A549 (cell line): ENCODE measurements at regions not wholly inside any gene's neighbourhood (a gene's known extent, or its start where the extent isn't known, plus 50 kb on each side); places are given as distances from the start of the nearest gene placed in this dataset.

Source experiments
- ATAC-seq, 2 experiments: fragments of 200-7000 bp in 1 of 2; fragments of >200 bp in 1 of 2; cut with Nextera tagmentation in 1 of 2; cut with Tn5 transposase in 1 of 2; 3 replicates each; pipeline versions ENCODE4 v1.8.0 to v1.9.1; 2018 to 2020; ENCODE audit warnings: mild to moderate bottlenecking in 1 of 2, moderate library complexity in 1 of 2
- CTCF ChIA-PET: fragments of 300-600 bp; sonication (Branson Sonifier 250); formaldehyde crosslinking; extraction: SDS; loops from one replicate; lab custom pipeline; 2021; ENCODE audit warnings: antibody characterized with exemption, inconsistent platforms; lab: Yijun Ruan, JAX
- POLR2A ChIA-PET: fragments of 350-600 bp; formaldehyde crosslinking; extraction: SDS; loops from one replicate; lab custom pipeline; 2021; ENCODE audit warnings: antibody characterized with exemption, inconsistent platforms; lab: Yijun Ruan, JAX
- DNase-seq, 2 experiments: peaks; one replicate each; pipeline versions ENCODE4 v3.0.0 to v3.0.0-alpha.2; 2011 to 2016; ENCODE audit warnings: low read depth in 1 of 2, low spot score in 1 of 2
- FAIRE-seq: peaks from 2 replicates; lab custom pipeline; 2011; peaks lifted over from hg19 to GRCh38; lab: Jason Lieb, UNC
- H3K27ac ChIP-seq, 2 experiments: fragments of >200 bp; sonication (Bioruptor Twin); formaldehyde crosslinking; 3 replicates each; pipeline ENCODE4 v1.5.1; 2016 to 2017
- H3K4me1 ChIP-seq: fragments of >200 bp; sonication (Bioruptor Twin); formaldehyde crosslinking; 3 replicates; pipeline ENCODE4 v1.6.1; 2016
- H3K4me2 ChIP-seq: fragments of >200 bp; sonication (Bioruptor Twin); formaldehyde crosslinking; 3 replicates; pipeline ENCODE4 v1.6.1; 2016
- H3K4me3 ChIP-seq: fragments of >200 bp; sonication (Bioruptor Twin); formaldehyde crosslinking; 3 replicates; pipeline ENCODE4 v1.5.1; 2016
- H3K9me3 ChIP-seq: fragments of >200 bp; sonication (Bioruptor Twin); formaldehyde crosslinking; 3 replicates; pipeline ENCODE4 v1.6.1; 2016
- BCL3 ChIP-seq: fragments of >200 bp; sonication (Bioruptor Twin); formaldehyde crosslinking; IDR thresholded peaks from 3 replicates; pipeline ENCODE4 v1.6.1; 2016
- CBX8 ChIP-seq: fragments of 200-600 bp; sonication (generic); IDR thresholded peaks from 2 replicates; pipeline ENCODE4 v1.6.1; 2016
- CEBPB ChIP-seq, 2 experiments: fragments of >200 bp in 1 of 2; sonication (Bioruptor Twin) in 1 of 2; formaldehyde crosslinking in 1 of 2; IDR thresholded peaks; 2 replicates each; pipeline ENCODE4 v1.6.1; 2012 to 2016
- CHD2 ChIP-seq: fragments of 150-350 bp; IDR thresholded peaks from 2 replicates; pipeline ENCODE4 v1.6.1; 2014; ENCODE audit warnings: low read length; ENCODE audit not compliant: partially characterized antibody
- CHD4 ChIP-seq: fragments of 200-600 bp; sonication (generic); IDR thresholded peaks from 2 replicates; pipeline ENCODE4 v1.6.1; 2016; ENCODE audit warnings: antibody characterized with exemption, mild to moderate bottlenecking, borderline replicate concordance
- CTCF ChIP-seq: fragments of >200 bp; sonication (Bioruptor Twin); formaldehyde crosslinking; IDR thresholded peaks from 3 replicates; pipeline ENCODE4 v1.5.1; 2016
- E2F6 ChIP-seq: IDR thresholded peaks from 2 replicates; pipeline ENCODE4 v1.6.1; 2012; ENCODE audit warnings: low read depth, borderline replicate concordance
- ELK1 ChIP-seq: fragments of 150-350 bp; IDR thresholded peaks from 2 replicates; pipeline ENCODE4 v1.6.1; 2014; ENCODE audit warnings: low read depth, mild to moderate bottlenecking, low read length
- ESRRA ChIP-seq: fragments of 150-350 bp; IDR thresholded peaks from 2 replicates; pipeline ENCODE4 v1.6.1; 2014; ENCODE audit warnings: mild to moderate bottlenecking, low read length, borderline replicate concordance
- HEYL ChIP-seq: fragments of 250-450 bp; sonication (Bioruptor Pico); IDR thresholded peaks from 2 replicates; pipeline ENCODE4 v1.8.0; 2021; ENCODE audit warnings: mild to moderate bottlenecking, moderate library complexity
- HMGXB4 ChIP-seq: fragments of 250-450 bp; sonication (Bioruptor Pico); IDR thresholded peaks from 2 replicates; pipeline ENCODE4 v1.5.0; 2021; ENCODE audit warnings: mild to moderate bottlenecking, moderate library complexity, borderline replicate concordance
- HOXA7 ChIP-seq: fragments of 250-450 bp; sonication (Bioruptor Pico); IDR thresholded peaks from 2 replicates; pipeline ENCODE4 v1.5.0; 2020; ENCODE audit warnings: mild to moderate bottlenecking, moderate library complexity
- HOXB13 ChIP-seq: fragments of 250-450 bp; sonication (Bioruptor Pico); IDR thresholded peaks from 2 replicates; pipeline ENCODE4 v1.5.0; 2020; ENCODE audit warnings: low read depth, mild to moderate bottlenecking, moderate library complexity
- JUNB ChIP-seq: fragments of >200 bp; sonication (Bioruptor Twin); formaldehyde crosslinking; IDR thresholded peaks from 2 replicates; pipeline ENCODE4 v1.6.1; 2016
- KDM1A ChIP-seq: fragments of 200-600 bp; sonication (generic); IDR thresholded peaks from 2 replicates; pipeline ENCODE4 v1.6.1; 2016; ENCODE audit warnings: low read depth, mild to moderate bottlenecking
- MAFK ChIP-seq: fragments of 450-650 bp; IDR thresholded peaks from 2 replicates; pipeline ENCODE4 v1.6.1; 2014; ENCODE audit not compliant: partially characterized antibody
- NPAS2 ChIP-seq: fragments of 250-450 bp; sonication (Bioruptor Pico); IDR thresholded peaks from 2 replicates; pipeline ENCODE4 v1.8.0; 2022; ENCODE audit warnings: mild to moderate bottlenecking, moderate library complexity, borderline replicate concordance
- POLR2A ChIP-seq: IDR thresholded peaks from 2 replicates; pipeline ENCODE4 v1.6.1; 2012; ENCODE audit warnings: mild to moderate bottlenecking, low read length
- POLR2AphosphoS2 ChIP-seq: conservative IDR thresholded peaks from 2 replicates; pipeline ENCODE4 v1.6.1; 2012; ENCODE audit warnings: low read length, improper control_type of control experiment, inconsistent platforms
- SREBF2 ChIP-seq: fragments of 450-650 bp; IDR thresholded peaks from 2 replicates; pipeline ENCODE4 v1.6.1; 2014; ENCODE audit warnings: mild to moderate bottlenecking, moderate library complexity
- ZC3H11A ChIP-seq: fragments of 450-650 bp; IDR thresholded peaks from 2 replicates; pipeline ENCODE4 v1.6.1; 2014; ENCODE audit warnings: antibody characterized with exemption, mild to moderate bottlenecking
- ZNF302 ChIP-seq: fragments of 250-450 bp; sonication (Bioruptor Pico); IDR thresholded peaks from 2 replicates; pipeline ENCODE4 v1.9.0; 2021; ENCODE audit warnings: inconsistent platforms, mild to moderate bottlenecking, moderate library complexity
- ZSCAN20 ChIP-seq: fragments of 250-450 bp; sonication (Bioruptor Pico); IDR thresholded peaks from 2 replicates; pipeline ENCODE4 v1.8.0; 2022; ENCODE audit warnings: mild to moderate bottlenecking, moderate library complexity
- WGBS: methylation state at CpG from one replicate; pipeline ENCODE4 v1.1.6; 2017; ENCODE audit errors: missing lambda C conversion rate; 5-methylcytosine and 5-hydroxymethylcytosine counted together

- POLR2A ChIA-PET = no interaction called here
- no peak for TF ChIP-seq CHD2
- TF ChIP-seq CHD4 = no peak
- no peak for TF ChIP-seq BCL3
- TF ChIP-seq E2F6 = no peak
- TF ChIP-seq HEYL (CRISPR knock-in tag) = no peak
- no peak for TF ChIP-seq KDM1A
- TF ChIP-seq SREBF2 = no peak
- no peak for TF ChIP-seq ZC3H11A
- TF ChIP-seq HOXA7 (CRISPR knock-in tag) = no peak
- no peak for TF ChIP-seq ZSCAN20 (CRISPR knock-in tag)
- no peak for TF ChIP-seq CBX8
- no peak overlapping the region for H3K4me2 ChIP-seq
- 11% methylated on average over 1 of the region's 1 CpG for whole genome bisulfite sequencing
- no peak overlapping the region for H3K4me3 ChIP-seq
- no peaks in the 10 kb centered on the region for H3K4me1 ChIP-seq
- ATAC-seq = no peak
- H3K9me3 ChIP-seq = no peaks in the 10 kb centered on the region
- CTCF ChIA-PET = no interaction called here
- DNase-seq = no peak
- no peak for FAIRE-seq
- no peak overlapping the region for H3K27ac ChIP-seq
Measured at GRCh38 chr2:66306483-66306882, 128.4 kb upstream of the MEIS1 start.

GRCh38 chr2:66305718-66306117 lies 129.2 kb upstream of the MEIS1 start:
- ChIA-PET POLR2A (no interaction called here), CTCF (interaction anchor here (0.6 to 1.7 kb wide), 2 partner anchors 42 to 1043 kb away, joined by 3 read pairs; no protein-coding TSS in a partner anchor)
- no peak overlapping the region for H3K27ac ChIP-seq
- no peak for ATAC-seq
- FAIRE-seq = no peak
- H3K4me1 ChIP-seq = no peaks in the 10 kb centered on the region
- no peak overlapping the region for H3K4me3 ChIP-seq
- DNase-seq = no peak
- no peak for TF ChIP-seq JUNB
- no peak for TF ChIP-seq ELK1
- no peak for TF ChIP-seq HMGXB4 (CRISPR knock-in tag)
- no peak for TF ChIP-seq CEBPB (IDR thresholded peaks at IDR 0.05)
- no peak for TF ChIP-seq MAFK
- TF ChIP-seq ZNF302 = no peak
- TF ChIP-seq CBX8 = no peak
- no peak for TF ChIP-seq CTCF
- TF ChIP-seq ESRRA = no peak
- TF ChIP-seq POLR2A = no peak
- TF ChIP-seq POLR2AphosphoS2 = no peak
- no peak for TF ChIP-seq NPAS2
- no peak for TF ChIP-seq HOXB13 (CRISPR knock-in tag)
- TF ChIP-seq HEYL (CRISPR knock-in tag) = no peak
- TF ChIP-seq BCL3 = no peak
- no peaks in the 10 kb centered on the region for H3K9me3 ChIP-seq
- 16% methylated on average over 12 of the region's 12 CpGs for WGBS
- no peak overlapping the region for H3K4me2 ChIP-seq
